GM23248 (cell line): ENCODE measurements at regions not wholly inside any gene's neighbourhood (a gene's known extent, or its start where the extent isn't known, plus 50 kb on each side); places are given as distances from the start of the nearest gene placed in this dataset.

ENCODE experiments used
- DNase-seq: peaks from one replicate; pipeline ENCODE4 v3.0.0-alpha.2; 2015
- H2AFZ ChIP-seq: fragments of 200-600 bp; sonication (generic); 2 replicates; pipeline ENCODE4 v1.6.1; 2016; ENCODE audit warnings: antibody characterized with exemption
- H3F3A ChIP-seq: fragments of 200-600 bp; sonication (generic); 2 replicates; pipeline ENCODE4 v1.6.1; 2016; ENCODE audit warnings: mild to moderate bottlenecking, antibody characterized with exemption, mixed run types; ENCODE audit not compliant: insufficient read depth
- H3K27ac ChIP-seq: fragments of 200-600 bp; sonication (generic); 2 replicates; pipeline ENCODE4 v1.5.1; 2016; ENCODE audit warnings: mild to moderate bottlenecking
- H3K27me3 ChIP-seq: fragments of 200-600 bp; sonication (generic); replicated peaks from 2 replicates; pipeline ENCODE4 v1.6.1; 2016; ENCODE audit warnings: mild to moderate bottlenecking; ENCODE audit not compliant: insufficient read depth
- H3K36me3 ChIP-seq: fragments of 200-600 bp; sonication (generic); 2 replicates; pipeline ENCODE4 v1.6.1; 2016; ENCODE audit warnings: low read depth, mild to moderate bottlenecking
- H3K4me1 ChIP-seq: fragments of 200-600 bp; sonication (generic); 2 replicates; pipeline ENCODE4 v1.6.1; 2016; ENCODE audit warnings: mild to moderate bottlenecking; ENCODE audit not compliant: insufficient read depth
- H3K4me2 ChIP-seq: fragments of 200-600 bp; sonication (generic); one replicate; pipeline ENCODE4 v1.6.1; 2016; ENCODE audit warnings: mild to moderate bottlenecking; ENCODE audit not compliant: unreplicated experiment
- H3K4me3 ChIP-seq: fragments of 200-600 bp; sonication (generic); 2 replicates; pipeline ENCODE4 v1.5.1; 2016; ENCODE audit warnings: mild to moderate bottlenecking
- H3K79me2 ChIP-seq: fragments of 200-600 bp; sonication (generic); 2 replicates; pipeline ENCODE4 v1.6.1; 2016; ENCODE audit warnings: mild to moderate bottlenecking; ENCODE audit not compliant: insufficient read depth
- H3K9ac ChIP-seq: fragments of 200-600 bp; sonication (generic); 2 replicates; pipeline ENCODE4 v1.6.1; 2016; ENCODE audit warnings: mild to moderate bottlenecking
- H3K9me2 ChIP-seq: fragments of 200-600 bp; sonication (generic); 2 replicates; pipeline ENCODE4 v1.6.1; 2016; ENCODE audit warnings: mixed run types, mild to moderate bottlenecking, moderate library complexity; ENCODE audit not compliant: insufficient read depth
- H3K9me3 ChIP-seq: fragments of 200-600 bp; sonication (generic); one replicate; pipeline ENCODE4 v1.6.1; 2017; ENCODE audit warnings: low read depth
- H4K20me1 ChIP-seq: fragments of 200-600 bp; sonication (generic); 2 replicates; pipeline ENCODE4 v1.6.0; 2016; ENCODE audit not compliant: insufficient read depth
- EZH2 ChIP-seq: fragments of 200-600 bp; sonication (generic); IDR thresholded peaks from 2 replicates; pipeline ENCODE4 v1.6.1; 2018; ENCODE audit warnings: antibody characterized with exemption, mild to moderate bottlenecking; ENCODE audit not compliant: insufficient read depth, poor library complexity, severe bottlenecking
- EZH2phosphoT487 ChIP-seq: fragments of 200-600 bp; sonication (generic); IDR thresholded peaks from 2 replicates; pipeline ENCODE4 v1.6.1; 2018; ENCODE audit warnings: antibody characterized with exemption, moderate library complexity, mild to moderate bottlenecking, low read depth; ENCODE audit not compliant: insufficient read depth
- WGBS, 2 experiments: methylation state at CpG; one replicate each; pipeline ENCODE4 v1.1.6; 2015 to 2017; ENCODE audit warnings: low lambda C conversion rate in 2 of 2, low coverage in 1 of 2; ENCODE audit errors: missing lambda C conversion rate in 2 of 2; 5-methylcytosine and 5-hydroxymethylcytosine counted together
- in situ Hi-C: fragments of 300-500 bp; cut with MboI; formaldehyde crosslinking; loops from 2 replicates; pipeline ENCODE4 v1.15.0; 2020

- peaks cover 9% of the 10 kb centered on the region; the same call in 1 of the 2 replicates for H3K4me1 ChIP-seq
- H2AFZ ChIP-seq = no peak overlapping the region
- in situ Hi-C loops = no loop called here
- H3K9me2 ChIP-seq = no peaks in the 10 kb centered on the region
- DNase-seq = no peak
- H3K27me3 ChIP-seq = peaks cover 2% of the 10 kb centered on the region; the same call in 1 of the 2 replicates
- H3K79me2 ChIP-seq = no peaks in the 10 kb centered on the region
- no peaks in the 10 kb centered on the region; the same call in 1 of the 2 replicates for H3F3A ChIP-seq
- H3K36me3 ChIP-seq = no peaks in the 10 kb centered on the region
- H3K9ac ChIP-seq = no peak overlapping the region
- H3K9me3 ChIP-seq = no peaks in the 10 kb centered on the region
- no peak for TF ChIP-seq EZH2
- no peak for TF ChIP-seq EZH2phosphoT487
- 77 to 79% methylated on average over 1 of the region's 1 CpG for WGBS, 2 experiments
- H3K4me3 ChIP-seq = no peak overlapping the region
- H3K4me2 ChIP-seq = no peak overlapping the region
- no peak overlapping the region for H3K27ac ChIP-seq
- H4K20me1 ChIP-seq = no peaks in the 10 kb centered on the region
Observed at GRCh38 chr5:77948476-77948875, 172.3 kb upstream of the TBCA start.

- Histone ChIP-seq H3F3A (no peaks in the 10 kb centered on the region), H3K4me3 (no peak overlapping the region), H3K36me3 (no peaks in the 10 kb centered on the region), H3K9me2 (no peaks in the 10 kb centered on the region), H3K9me3 (no peaks in the 10 kb centered on the region), H3K9ac (no peak overlapping the region), H4K20me1 (no peaks in the 10 kb centered on the region), H3K4me1 (no peaks in the 10 kb centered on the region), H3K27ac (no peak overlapping the region), H3K79me2 (no peaks in the 10 kb centered on the region), H3K4me2 (no peak overlapping the region), H3K27me3 (peaks cover 2% of the 10 kb centered on the region; the same call in 1 of the 2 replicates), H2AFZ (no peak overlapping the region)
- TF ChIP-seq EZH2phosphoT487 = no peak
- 77 to 78% methylated on average over 7 of the region's 7 CpGs for WGBS, 2 experiments
- DNase-seq = no peak
- in situ Hi-C loops = no loop called here
Observed at GRCh38 chr5:77947041-77947428, 170.9 kb upstream of the TBCA start.

- in situ Hi-C loops = no loop called here
- Histone ChIP-seq H3K9me3 (no peaks in the 10 kb centered on the region), H3K9me2 (no peaks in the 10 kb centered on the region), H3K4me1 (no peaks in the 10 kb centered on the region), H3K4me3 (no peak overlapping the region), H3K79me2 (no peaks in the 10 kb centered on the region), H4K20me1 (no peaks in the 10 kb centered on the region), H2AFZ (no peak overlapping the region), H3K4me2 (no peak overlapping the region), H3K27me3 (peaks cover 2% of the 10 kb centered on the region; the same call in 1 of the 2 replicates), H3K36me3 (no peaks in the 10 kb centered on the region), H3F3A (no peaks in the 10 kb centered on the region), H3K27ac (no peak overlapping the region), H3K9ac (no peak overlapping the region)
- DNase-seq = no peak
- WGBS, 2 experiments = 19 to 21% methylated on average over 4 of the region's 4 CpGs
- TF ChIP-seq EZH2 (no peak), EZH2phosphoT487 (no peak)
Observed at GRCh38 chr5:77946381-77947040, 170.4 kb upstream of the TBCA start.

DNA sequence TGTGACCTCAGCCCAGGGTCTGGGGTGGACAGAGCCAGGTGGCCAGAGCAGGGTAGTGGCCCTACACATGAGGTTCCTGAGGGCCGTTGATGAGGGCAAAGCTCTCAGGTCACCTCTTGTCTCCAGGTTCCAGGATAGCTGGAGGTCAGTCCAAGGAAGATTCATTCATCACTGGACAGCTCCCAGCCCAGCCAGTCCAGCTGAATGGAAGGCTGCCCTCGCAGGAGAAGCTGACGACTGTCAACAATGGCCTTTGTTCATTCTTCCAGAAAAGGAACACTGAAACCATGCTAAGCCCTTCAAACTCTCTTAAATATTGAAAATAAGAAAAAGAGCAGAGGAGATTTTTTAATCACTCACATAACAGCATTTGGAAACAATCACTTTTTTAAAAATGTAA, 169.7 kb upstream of the TBCA start:
- Histone ChIP-seq H2AFZ (no peak overlapping the region), H3K9me3 (no peaks in the 10 kb centered on the region), H3K27me3 (peaks cover 2% of the 10 kb centered on the region; the same call in 1 of the 2 replicates), H3F3A (no peaks in the 10 kb centered on the region), H3K4me3 (no peak overlapping the region), H3K4me2 (no peak overlapping the region), H3K9ac (no peak overlapping the region), H3K4me1 (no peaks in the 10 kb centered on the region), H3K36me3 (no peaks in the 10 kb centered on the region), H3K79me2 (no peaks in the 10 kb centered on the region), H3K9me2 (no peaks in the 10 kb centered on the region), H3K27ac (no peak overlapping the region), H4K20me1 (no peaks in the 10 kb centered on the region)
- in situ Hi-C loops = no loop called here
- 47 to 57% methylated on average over 3 of the region's 3 CpGs for WGBS, 2 experiments
- peak; percentile 16 for DNase-seq
- TF ChIP-seq EZH2phosphoT487 = no peak
- TF ChIP-seq EZH2 = no peak
